ENCODE measurements at regions not wholly inside any gene's neighbourhood (a gene's known extent, or its start where the extent isn't known, plus 50 kb on each side); places are given as distances from the start of the nearest gene placed in this dataset.

DNA sequence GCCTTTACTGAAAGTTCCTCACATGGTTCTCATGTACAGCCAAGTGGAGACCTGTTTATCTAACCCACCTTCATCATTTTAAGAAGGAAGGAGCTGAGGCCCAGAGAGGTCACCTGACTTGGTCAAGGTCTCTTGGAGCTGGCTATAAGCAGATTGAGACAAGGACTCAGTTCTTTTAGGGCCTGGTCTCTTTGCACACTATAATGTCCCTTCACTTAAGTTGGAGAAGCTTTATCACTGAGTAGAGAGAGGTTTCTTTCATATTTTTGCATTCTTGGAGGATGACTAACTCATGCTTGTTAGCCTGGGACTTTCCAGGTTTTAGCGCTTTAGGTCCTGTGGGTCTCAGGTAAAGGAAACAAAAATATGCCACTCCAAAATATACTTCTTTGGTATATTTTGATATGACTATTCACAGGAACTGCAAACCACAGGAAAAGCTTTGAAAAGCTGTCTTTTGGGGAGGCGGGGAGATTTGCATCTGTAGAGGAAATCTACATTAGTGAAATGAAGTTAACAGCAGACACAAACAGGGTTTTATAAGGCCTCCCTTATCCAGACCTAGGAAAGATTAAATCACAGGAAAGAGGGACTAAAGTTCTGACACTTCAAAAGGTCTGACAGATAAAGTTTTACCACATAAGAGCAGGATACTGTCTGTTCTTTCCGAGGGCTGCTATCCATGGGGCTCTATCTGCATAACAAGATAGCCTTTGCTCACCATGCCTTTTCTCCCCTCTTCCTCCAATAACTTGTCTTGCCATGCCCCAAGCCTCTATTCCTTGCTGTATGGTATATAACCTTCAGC lies 95.8 kb upstream of the ANKRD55 start:
- no peak overlapping the region for H3K4me3 ChIP-seq (replicated peaks; ENCODE audit: low read depth, low read length)
- TF ChIP-seq CTCF (IDR thresholded peaks at IDR 0.05; ENCODE audit: low read depth, low read length, missing control alignments) = no peak

DNA sequence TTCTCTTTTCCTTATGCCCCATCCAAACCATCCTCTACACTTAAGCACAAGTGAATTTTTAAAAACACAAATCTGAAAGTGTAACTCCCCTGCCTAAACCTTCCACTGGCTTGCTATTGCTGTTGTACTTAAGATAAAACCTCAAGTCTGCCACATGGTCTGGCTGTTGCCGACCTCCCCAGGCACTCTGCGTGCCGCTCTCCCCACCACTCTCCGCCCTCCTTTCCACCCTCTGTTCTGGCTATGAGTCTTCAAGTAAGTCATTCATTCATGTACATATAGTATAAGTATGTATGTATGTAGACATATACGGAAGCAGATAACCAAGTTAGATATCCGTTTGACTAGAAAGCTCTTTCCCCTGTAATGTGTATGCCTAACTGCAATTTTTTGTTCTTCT lies 94.7 kb upstream of the ANKRD55 start:
- TF ChIP-seq CTCF (IDR thresholded peaks at IDR 0.05; ENCODE audit: low read depth, low read length, missing control alignments) = no peak
- no peak overlapping the region for H3K4me3 ChIP-seq (replicated peaks; ENCODE audit: low read depth, low read length)
- no peak for DNase-seq (ENCODE audit: extremely low read depth, low read depth)

More for the DNA sequence above, 95.8 kb upstream of the ANKRD55 start:
- no peak for DNase-seq (ENCODE audit: extremely low read depth, low read depth)

DNA sequence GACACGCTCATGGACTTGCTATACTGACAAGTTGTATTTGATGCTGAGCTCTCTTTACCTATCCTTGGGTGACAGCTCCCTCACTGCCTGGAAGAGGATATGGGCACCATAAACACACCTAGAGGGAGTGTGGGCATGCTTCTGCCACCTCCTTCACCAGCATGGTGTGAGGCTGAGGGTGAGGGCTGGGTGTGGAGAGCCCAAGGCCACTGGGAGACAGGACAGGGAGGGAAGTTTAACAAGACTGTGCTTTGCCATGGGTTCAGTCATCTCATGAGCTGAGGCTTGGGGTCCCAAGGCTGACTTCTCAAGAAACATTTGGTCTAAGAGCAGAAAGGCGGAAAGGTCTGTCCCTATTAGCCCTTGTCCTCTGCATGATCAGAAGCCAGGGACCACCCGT lies 93.6 kb upstream of the ANKRD55 start:
- no peak overlapping the region for H3K4me3 ChIP-seq (replicated peaks; ENCODE audit: low read depth, low read length)
- no peak for TF ChIP-seq CTCF (IDR thresholded peaks at IDR 0.05; ENCODE audit: low read depth, low read length, missing control alignments)
- DNase-seq (ENCODE audit: extremely low read depth, low read depth) = no peak

- TF ChIP-seq CTCF (IDR thresholded peaks at IDR 0.05; ENCODE audit: low read depth, low read length, missing control alignments) = no peak
- no peak overlapping the region for H3K4me3 ChIP-seq (replicated peaks; ENCODE audit: low read depth, low read length)
- DNase-seq (ENCODE audit: extremely low read depth, low read depth) = no peak
Measured at GRCh38 chr5:56326116-56326515, 93.0 kb upstream of the ANKRD55 start.

GRCh38 chr5:56325039-56325438 lies 91.9 kb upstream of the ANKRD55 start:
- H3K4me3 ChIP-seq (replicated peaks; ENCODE audit: low read depth, low read length) = no peak overlapping the region
- no peak for TF ChIP-seq CTCF (IDR thresholded peaks at IDR 0.05; ENCODE audit: low read depth, low read length, missing control alignments)
- DNase-seq (ENCODE audit: extremely low read depth, low read depth) = no peak

GRCh38 chr5:56323505-56323904 lies 90.4 kb upstream of the ANKRD55 start:
- TF ChIP-seq CTCF (IDR thresholded peaks at IDR 0.05; ENCODE audit: low read depth, low read length, missing control alignments) = no peak
- DNase-seq (ENCODE audit: extremely low read depth, low read depth) = no peak
- no peak overlapping the region for H3K4me3 ChIP-seq (replicated peaks; ENCODE audit: low read depth, low read length)

DNA sequence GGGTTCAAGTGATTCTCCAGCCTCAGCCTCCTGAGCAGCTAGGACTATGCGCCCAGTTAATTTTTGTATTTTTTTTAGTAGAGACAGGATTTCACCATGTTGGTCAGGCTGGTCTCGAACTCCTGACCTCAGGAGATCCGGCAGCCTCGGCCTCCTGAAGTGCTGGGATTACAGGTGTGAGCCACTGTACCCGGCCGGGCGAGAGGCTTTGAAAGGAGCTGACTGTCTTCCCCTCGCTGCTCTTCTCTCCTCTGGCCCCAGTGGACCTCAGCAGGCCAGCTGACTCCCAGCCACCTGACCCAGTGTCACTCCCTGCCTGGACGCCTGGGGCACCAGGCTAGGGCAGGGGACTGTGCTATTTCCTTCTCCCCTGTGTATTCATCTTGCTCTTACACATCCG lies 89.5 kb upstream of the ANKRD55 start:
- TF ChIP-seq CTCF (IDR thresholded peaks at IDR 0.05; ENCODE audit: low read depth, low read length, missing control alignments) = no peak
- no peak overlapping the region for H3K4me3 ChIP-seq (replicated peaks; ENCODE audit: low read depth, low read length)
- DNase-seq (ENCODE audit: extremely low read depth, low read depth) = no peak
